Caco-2 (cell line): ENCODE measurements at regions not wholly inside any gene's neighbourhood (a gene's known extent, or its start where the extent isn't known, plus 50 kb on each side); places are given as distances from the start of the nearest gene placed in this dataset.

Source experiments
- BruUV-seq: library from RNA; stranded (reverse); fragments of 400-500 nt; replicated peaks from 2 replicates; lab custom pipeline; 2021; lab: Mats Ljungman, UMichigan
- CTCF ChIA-PET: fragments of 300-600 bp; sonication (Branson Sonifier 250); formaldehyde crosslinking; loops from one replicate; lab custom pipeline; 2022; ENCODE audit warnings: antibody characterized with exemption; lab: Charles Lee
- POLR2A ChIA-PET: fragments of 300-600 bp; sonication (Branson Sonifier 250); formaldehyde crosslinking; loops from one replicate; lab custom pipeline; 2022; ENCODE audit warnings: antibody characterized with exemption; lab: Charles Lee
- DNase-seq, 2 experiments: peaks; one replicate each; pipeline versions ENCODE4 v3.0.0 to v3.0.0-alpha.2; 2020 to 2022
- H3K27me3 ChIP-seq: replicated peaks from 2 replicates; pipeline ENCODE4 v1.6.0; 2011; ENCODE audit warnings: low read length; ENCODE audit not compliant: control insufficient read depth, insufficient read depth
- H3K36me3 ChIP-seq: 2 replicates; pipeline ENCODE4 v1.5.1; 2011; ENCODE audit warnings: low read length; ENCODE audit not compliant: control insufficient read depth, insufficient read depth
- H3K4me1 ChIP-seq: fragments of 250-450 bp; sonication (Bioruptor Pico); 2 replicates; pipeline ENCODE4 v1.5.1; 2020; ENCODE audit warnings: mild to moderate bottlenecking
- H3K4me3 ChIP-seq: 2 replicates; pipeline ENCODE4 v1.5.1; 2011; ENCODE audit warnings: low read depth, mild to moderate bottlenecking, control low read depth, low read length
- H3K9me3 ChIP-seq: fragments of 250-450 bp; sonication (Bioruptor Pico); 2 replicates; pipeline ENCODE4 v1.5.1; 2020; ENCODE audit warnings: mild to moderate bottlenecking, moderate library complexity
- H3K27ac Mint-ChIP-seq: one replicate; pipeline ENCODE4 v1.8.0; 2022; ENCODE audit warnings: mixed read lengths; ENCODE audit not compliant: unreplicated experiment
- H3K27me3 Mint-ChIP-seq: one replicate; pipeline ENCODE4 v1.8.0; 2022; ENCODE audit warnings: mixed read lengths; ENCODE audit not compliant: insufficient read depth, unreplicated experiment
- H3K36me3 Mint-ChIP-seq: one replicate; pipeline ENCODE4 v1.8.0; 2022; ENCODE audit warnings: mild to moderate bottlenecking, mixed read lengths; ENCODE audit not compliant: insufficient read depth, unreplicated experiment
- H3K4me1 Mint-ChIP-seq: one replicate; pipeline ENCODE4 v1.8.0; 2022; ENCODE audit warnings: low read depth, mixed read lengths; ENCODE audit not compliant: unreplicated experiment
- H3K4me3 Mint-ChIP-seq: one replicate; pipeline ENCODE4 v1.8.0; 2022; ENCODE audit warnings: mild to moderate bottlenecking, moderate library complexity, mixed read lengths; ENCODE audit not compliant: unreplicated experiment
- H3K9me3 Mint-ChIP-seq: one replicate; pipeline ENCODE4 v1.8.0; 2022; ENCODE audit warnings: mixed read lengths; ENCODE audit not compliant: unreplicated experiment
- intact Hi-C: fragments of 100-400 bp; cut with micrococcal nuclease; formaldehyde crosslinking; loops from one replicate; pipeline ENCODE4 v1.10.0; 2022; ENCODE audit not compliant: unreplicated experiment
- TF ChIP-seq, protein P1 (sequence below), 2 experiments: fragments of 200-600 bp in 1 of 2; IDR thresholded peaks; 1 replicate in 1 of 2; 2 replicates in 1 of 2; pipeline versions ENCODE4 v1.5.1 to v1.8.0; 2011 to 2022; ENCODE audit warnings: antibody characterized with exemption in 1 of 2, control low read depth in 1 of 2, inconsistent platforms in 1 of 2, low read depth in 1 of 2, low read length in 1 of 2, mild to moderate bottlenecking in 1 of 2, moderate library complexity in 1 of 2; ENCODE audit not compliant: insufficient read depth in 1 of 2, severe bottlenecking in 1 of 2, unreplicated experiment in 1 of 2

DNA sequence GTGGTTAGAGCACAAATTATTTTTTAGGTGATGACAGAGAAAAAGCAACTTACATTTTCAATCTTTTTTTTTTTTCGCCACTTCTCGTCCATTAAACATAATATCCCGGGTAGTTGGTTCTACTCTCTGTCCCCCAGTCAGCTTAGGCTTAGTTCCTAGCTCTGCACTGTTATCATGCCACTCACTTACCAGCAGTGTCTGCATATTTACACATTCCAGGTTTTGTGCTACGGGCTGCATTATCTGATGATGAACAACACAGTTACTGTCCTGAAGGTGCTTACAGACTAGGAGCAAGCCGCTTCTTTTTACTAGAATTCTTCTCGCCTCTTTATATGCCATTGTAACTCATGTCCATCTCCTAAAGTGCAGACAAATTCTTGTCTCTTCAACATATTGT lies 121.8 kb upstream of the NPVF start:
- Mint-ChIP-seq H3K27ac (no peak overlapping the region), H3K36me3 (no peaks in the 10 kb centered on the region), H3K4me1 (no peaks in the 10 kb centered on the region), H3K4me3 (no peak overlapping the region), H3K27me3 (peaks cover 10% of the 10 kb centered on the region), H3K9me3 (no peaks in the 10 kb centered on the region)
- intact Hi-C loops = no loop called here
- Histone ChIP-seq H3K9me3 (no peaks in the 10 kb centered on the region), H3K27me3 (no peaks in the 10 kb centered on the region), H3K4me1 (peaks cover 5% of the 10 kb centered on the region), H3K36me3 (no peaks in the 10 kb centered on the region), H3K4me3 (no peak overlapping the region)
- no TSS peak for BruUV-seq
- no peak for DNase-seq
- TF ChIP-seq, protein P1, sequence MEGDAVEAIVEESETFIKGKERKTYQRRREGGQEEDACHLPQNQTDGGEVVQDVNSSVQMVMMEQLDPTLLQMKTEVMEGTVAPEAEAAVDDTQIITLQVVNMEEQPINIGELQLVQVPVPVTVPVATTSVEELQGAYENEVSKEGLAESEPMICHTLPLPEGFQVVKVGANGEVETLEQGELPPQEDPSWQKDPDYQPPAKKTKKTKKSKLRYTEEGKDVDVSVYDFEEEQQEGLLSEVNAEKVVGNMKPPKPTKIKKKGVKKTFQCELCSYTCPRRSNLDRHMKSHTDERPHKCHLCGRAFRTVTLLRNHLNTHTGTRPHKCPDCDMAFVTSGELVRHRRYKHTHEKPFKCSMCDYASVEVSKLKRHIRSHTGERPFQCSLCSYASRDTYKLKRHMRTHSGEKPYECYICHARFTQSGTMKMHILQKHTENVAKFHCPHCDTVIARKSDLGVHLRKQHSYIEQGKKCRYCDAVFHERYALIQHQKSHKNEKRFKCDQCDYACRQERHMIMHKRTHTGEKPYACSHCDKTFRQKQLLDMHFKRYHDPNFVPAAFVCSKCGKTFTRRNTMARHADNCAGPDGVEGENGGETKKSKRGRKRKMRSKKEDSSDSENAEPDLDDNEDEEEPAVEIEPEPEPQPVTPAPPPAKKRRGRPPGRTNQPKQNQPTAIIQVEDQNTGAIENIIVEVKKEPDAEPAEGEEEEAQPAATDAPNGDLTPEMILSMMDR (IDR thresholded peaks at IDR 0.05; ENCODE audit: insufficient read depth in 1 of 2, low read depth in 1 of 2, low read length in 1 of 2, severe bottlenecking in 1 of 2, unreplicated experiment in 1 of 2) = no peak
- CTCF ChIA-PET = interaction anchor here (0.7 kb wide), 1 partner anchor 1476 kb away, joined by 4 read pairs; no protein-coding TSS in a partner anchor
- POLR2A ChIA-PET = no interaction called here

DNA sequence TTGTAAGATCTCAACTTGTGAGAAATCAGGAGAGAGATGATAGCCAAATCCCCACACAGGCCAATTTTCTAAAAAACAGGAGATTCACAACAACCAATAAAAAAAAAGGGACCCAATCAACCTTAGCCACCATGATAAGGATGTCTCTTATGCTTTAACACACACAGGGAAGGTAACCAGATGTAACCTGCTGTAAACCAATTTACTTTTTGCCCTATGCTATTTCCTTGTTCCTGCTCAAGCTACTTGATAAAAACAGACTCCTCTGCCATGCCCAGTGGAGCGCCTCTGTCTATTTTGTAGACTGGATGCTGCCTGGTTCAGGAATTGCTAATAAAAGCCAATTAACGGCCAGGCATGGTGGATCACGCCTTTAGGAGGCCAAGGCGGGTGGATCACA lies 123.5 kb upstream of the NPVF start:
- intact Hi-C loops = no loop called here
- ChIA-PET CTCF (no interaction called here), POLR2A (no interaction called here)
- Histone ChIP-seq H3K27me3 (no peaks in the 10 kb centered on the region), H3K9me3 (no peaks in the 10 kb centered on the region), H3K4me3 (no peak overlapping the region), H3K4me1 (peaks cover 5% of the 10 kb centered on the region), H3K36me3 (no peaks in the 10 kb centered on the region)
- TF ChIP-seq, protein P1 (IDR thresholded peaks at IDR 0.05; ENCODE audit: insufficient read depth in 1 of 2, low read depth in 1 of 2, low read length in 1 of 2, severe bottlenecking in 1 of 2, unreplicated experiment in 1 of 2) = no peak
- BruUV-seq = no TSS peak
- H3K4me1 Mint-ChIP-seq = no peaks in the 10 kb centered on the region
- no peaks in the 10 kb centered on the region for H3K36me3 Mint-ChIP-seq
- H3K9me3 Mint-ChIP-seq = no peaks in the 10 kb centered on the region
- no peak for DNase-seq
- no peak overlapping the region for H3K27ac Mint-ChIP-seq
- H3K27me3 Mint-ChIP-seq = peaks cover 10% of the 10 kb centered on the region
- H3K4me3 Mint-ChIP-seq = no peak overlapping the region

DNA sequence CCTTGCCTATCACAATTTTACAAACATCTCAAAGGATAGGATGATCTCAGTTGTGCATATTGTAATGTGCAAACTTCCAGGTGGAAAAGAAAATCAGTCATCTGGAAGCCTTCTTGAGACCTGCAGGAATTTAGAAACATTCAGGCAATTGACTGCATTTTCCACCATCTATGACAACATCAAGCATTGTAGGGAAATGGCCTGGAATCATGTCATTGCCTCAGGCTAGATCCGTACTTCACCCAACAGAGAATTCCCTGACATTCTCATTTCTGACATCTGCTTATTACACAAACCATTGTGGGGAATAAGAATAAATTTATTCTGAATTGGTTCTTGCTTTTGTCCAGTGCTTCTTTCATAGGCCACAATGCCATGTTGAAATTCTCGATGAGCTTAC lies 124.9 kb upstream of the NPVF start:
- H3K27me3 Mint-ChIP-seq = peaks cover 6% of the 10 kb centered on the region
- H3K36me3 ChIP-seq = no peaks in the 10 kb centered on the region
- no peaks in the 10 kb centered on the region for H3K9me3 Mint-ChIP-seq
- intact Hi-C loops = no loop called here
- ChIA-PET CTCF (no interaction called here), POLR2A (no interaction called here)
- no peak for DNase-seq
- no peaks in the 10 kb centered on the region for H3K36me3 Mint-ChIP-seq
- H3K4me3 Mint-ChIP-seq = no peak overlapping the region
- no peaks in the 10 kb centered on the region for H3K4me1 ChIP-seq
- no peaks in the 10 kb centered on the region for H3K27me3 ChIP-seq
- BruUV-seq = no TSS peak
- no peaks in the 10 kb centered on the region for H3K9me3 ChIP-seq
- H3K4me3 ChIP-seq = no peak overlapping the region
- TF ChIP-seq, protein P1 (IDR thresholded peaks at IDR 0.05; ENCODE audit: insufficient read depth in 1 of 2, low read depth in 1 of 2, low read length in 1 of 2, severe bottlenecking in 1 of 2, unreplicated experiment in 1 of 2) = no peak
- no peak overlapping the region for H3K27ac Mint-ChIP-seq
- no peaks in the 10 kb centered on the region for H3K4me1 Mint-ChIP-seq
